ENCODE measurements at regions not wholly inside any gene's neighbourhood (a gene's known extent, or its start where the extent isn't known, plus 50 kb on each side); places are given as distances from the start of the nearest gene placed in this dataset.

DNA sequence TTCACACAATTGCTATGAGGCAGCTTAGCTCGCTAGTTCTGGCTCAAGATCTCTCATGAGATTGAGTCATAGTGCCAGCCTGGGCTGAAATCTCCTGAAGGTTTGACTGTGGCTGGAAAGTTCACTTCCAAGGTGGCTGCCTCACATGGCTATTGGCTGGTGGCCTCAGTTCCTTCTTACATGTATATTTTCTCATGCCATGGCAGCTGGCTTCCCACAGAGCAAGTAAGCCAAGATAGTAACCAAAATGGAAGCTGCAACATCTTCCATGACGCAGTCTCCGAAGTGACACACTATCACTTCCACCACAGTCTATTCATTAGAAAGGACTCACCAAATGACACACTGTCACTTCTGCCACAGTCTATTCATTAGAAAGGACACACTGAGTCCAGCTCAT lies 160.4 kb upstream of the PRDM1 start:
- H4K20me1 ChIP-seq (replicated peaks; ENCODE audit: control insufficient read depth, extremely low read depth, insufficient read depth, low read length): no peaks in the 10 kb centered on the region
- no peak for TF ChIP-seq CTCF (IDR thresholded peaks at IDR 0.05; ENCODE audit: extremely low read depth in 1 of 2, insufficient read depth in 1 of 2, low read depth in 1 of 2, low read length in 2 of 2)
- no peak for TF ChIP-seq EZH2 (IDR thresholded peaks at IDR 0.05; ENCODE audit: borderline replicate concordance, low read depth, low read length, severe bottlenecking)
- no peak for TF ChIP-seq FOS (IDR thresholded peaks at IDR 0.05; ENCODE audit: borderline replicate concordance, insufficient read depth, low read length)
- TF ChIP-seq JUN (IDR thresholded peaks at IDR 0.05; ENCODE audit: borderline replicate concordance, insufficient read depth, insufficient read length, low read depth): no peak
- TF ChIP-seq MAX (IDR thresholded peaks at IDR 0.05; ENCODE audit: insufficient read depth, insufficient read length): no peak
- TF ChIP-seq POLR2AphosphoS5 (IDR thresholded peaks at IDR 0.05; ENCODE audit: insufficient read depth, low read depth, low read length): no peak
- TF ChIP-seq MYC (IDR thresholded peaks at IDR 0.05; ENCODE audit: low read depth, low read length): no peak
- TF ChIP-seq POLR2A (IDR thresholded peaks at IDR 0.05; ENCODE audit: low read depth, low read length): no peak
- TF ChIP-seq GATA2 (IDR thresholded peaks at IDR 0.05; ENCODE audit: insufficient read depth, insufficient read length, low read depth, low read length): no peak
- no peaks in the 10 kb centered on the region for H3K9me1 ChIP-seq (replicated peaks; ENCODE audit: control insufficient read depth, extremely low read depth, insufficient read depth, low read length)
- no peak overlapping the region for H3K4me3 ChIP-seq (replicated peaks in 1 of 3; ENCODE audit: insufficient read depth in 1 of 3, low read depth in 1 of 3, low read length in 3 of 3)
- FAIRE-seq (no peak), DNase-seq (ENCODE audit: low read depth, low spot score) (no peak)
- H3K27me3 ChIP-seq (ENCODE audit: control insufficient read depth in 2 of 2, insufficient read depth in 2 of 2, low read length in 2 of 2): no peaks in the 10 kb centered on the region
- H2AFZ ChIP-seq (ENCODE audit: low read depth, low read length): no peak overlapping the region
- dilution Hi-C loops (cut with MboI; ENCODE audit: extremely low pct_ligation_motif_present, low sequenced_read_pairs) (no loop called here), intact Hi-C loops (cut with micrococcal nuclease) (no loop called here)
- CTCF ChIA-PET: no interaction called here
- H3K27ac ChIP-seq (ENCODE audit: insufficient read depth, low read depth, low read length): no peak overlapping the region
- H3K79me2 ChIP-seq (ENCODE audit: control insufficient read depth, insufficient read depth, low read length): no peaks in the 10 kb centered on the region
- BruUV-seq (replicated peaks): no TSS peak
- H3K9ac ChIP-seq (replicated peaks; ENCODE audit: extremely low read depth, insufficient read depth, low read length): no peak overlapping the region
- POLR2A ChIA-PET: no interaction called here
- H3K9me3 ChIP-seq (replicated peaks; ENCODE audit: control insufficient read depth, insufficient read depth, low read length): no peaks in the 10 kb centered on the region
- no peaks in the 10 kb centered on the region for H3K36me3 ChIP-seq (ENCODE audit: control insufficient read depth in 2 of 2, extremely low read depth in 1 of 2, insufficient read depth in 2 of 2, low read length in 2 of 2)
- no peaks in the 10 kb centered on the region for H3K4me1 ChIP-seq (ENCODE audit: control insufficient read depth, extremely low read depth, insufficient read depth, low read length)
- no peak overlapping the region for H3K4me2 ChIP-seq (ENCODE audit: insufficient read depth, low read length)
